HG02588 (cell line): ENCODE measurements at regions not wholly inside any gene's neighbourhood (a gene's known extent, or its start where the extent isn't known, plus 50 kb on each side); places are given as distances from the start of the nearest gene placed in this dataset.

Experiments
- ATAC-seq: cut with Tn5 transposase; IDR thresholded peaks from one replicate; pipeline ENCODE4 v1.9.1; 2021; ENCODE audit warnings: mild to moderate bottlenecking, moderate library complexity; ENCODE audit not compliant: unreplicated experiment

DNA sequence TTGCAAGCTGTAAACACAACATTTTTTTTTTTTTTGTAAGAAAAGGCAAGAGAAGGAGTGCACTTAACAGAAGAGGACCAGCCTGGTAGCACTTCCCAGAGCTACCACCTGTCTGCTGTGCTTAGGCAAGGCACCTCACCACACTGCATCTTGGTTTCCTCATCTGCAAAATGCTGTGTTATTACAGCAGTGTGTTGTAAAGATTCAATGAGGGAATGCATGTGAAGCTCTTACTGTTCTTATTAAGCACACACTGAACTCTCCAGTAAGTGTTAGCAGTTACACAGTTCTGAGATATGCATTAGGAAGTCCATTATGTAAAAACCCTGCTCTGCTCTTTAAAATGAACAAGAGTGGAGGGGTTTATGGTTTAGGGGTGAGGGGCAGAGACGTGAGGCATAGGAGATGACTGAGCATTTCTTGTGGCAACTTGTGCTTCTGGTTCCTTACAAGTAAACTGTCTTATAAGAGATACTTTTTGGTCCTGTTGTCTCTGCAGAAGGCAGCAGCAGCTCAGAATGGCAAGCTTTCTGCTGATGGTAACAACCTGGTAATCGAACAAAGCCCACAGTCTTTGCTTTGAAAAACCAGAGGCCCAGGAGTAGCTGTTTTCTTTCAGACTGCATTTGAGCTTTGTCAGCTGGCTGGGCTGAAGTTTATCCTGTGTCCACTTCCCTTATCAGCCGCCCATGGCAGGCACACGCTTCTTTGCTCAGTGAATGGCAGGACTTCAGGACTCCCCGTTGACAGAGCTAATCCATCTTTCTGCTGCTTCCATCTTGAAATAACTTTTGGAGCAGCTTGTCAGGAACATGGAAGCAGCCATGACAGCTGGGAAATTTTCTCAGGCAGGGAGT, 98.8 kb upstream of the BMPER start:
- no peak for ATAC-seq

DNA sequence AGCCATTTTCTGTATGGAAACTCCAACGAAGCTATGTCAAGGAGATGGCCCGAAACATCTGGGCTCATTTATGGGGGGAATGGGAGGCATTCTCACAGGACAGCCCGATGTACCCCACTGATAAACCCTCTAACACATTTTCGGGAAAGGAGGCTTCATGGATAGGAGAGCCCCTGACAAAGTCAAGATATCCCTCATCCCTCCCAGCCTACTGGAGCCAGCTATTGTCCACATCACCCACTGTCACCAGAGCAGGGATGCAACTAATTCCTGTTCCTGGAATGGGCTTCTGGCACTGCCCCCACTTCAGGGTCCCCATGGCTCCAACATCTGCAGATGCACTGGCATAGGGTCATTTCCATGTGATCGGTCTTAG, 98.2 kb upstream of the BMPER start:
- ATAC-seq = no peak

DNA sequence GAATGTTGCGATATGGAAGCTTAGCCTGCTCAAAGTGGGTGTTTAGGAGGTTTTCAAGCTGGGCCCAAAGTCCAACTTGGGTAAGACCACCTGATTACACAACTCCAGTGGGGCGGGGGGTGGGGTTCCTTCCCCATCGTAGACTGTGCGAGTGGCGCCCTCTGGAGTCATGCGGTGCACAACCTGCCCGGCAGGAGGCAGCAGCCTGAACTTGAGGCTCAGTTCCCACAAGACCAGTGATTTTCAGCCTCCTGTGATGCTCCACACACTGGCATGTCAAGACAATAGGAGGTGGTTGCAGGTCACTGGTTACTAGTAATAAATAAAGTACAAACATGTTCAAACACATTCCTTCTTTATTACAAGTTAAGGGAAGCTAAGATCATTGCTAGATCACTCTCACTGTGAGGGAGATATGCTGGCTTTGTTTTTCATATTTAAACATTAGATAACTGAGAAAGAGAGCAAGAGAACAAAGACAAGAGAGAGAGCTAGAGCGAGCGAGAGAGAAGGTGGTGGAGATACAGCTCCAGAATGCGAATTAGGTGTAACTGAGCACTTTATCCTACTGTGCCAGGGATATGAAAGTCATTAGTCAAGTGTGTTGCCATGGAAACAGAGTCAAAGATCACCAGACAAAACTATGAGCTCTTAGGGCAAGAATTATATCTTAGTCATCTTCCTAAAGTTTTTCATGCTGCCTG, 97.4 kb upstream of the BMPER start:
- ATAC-seq = no peak

DNA sequence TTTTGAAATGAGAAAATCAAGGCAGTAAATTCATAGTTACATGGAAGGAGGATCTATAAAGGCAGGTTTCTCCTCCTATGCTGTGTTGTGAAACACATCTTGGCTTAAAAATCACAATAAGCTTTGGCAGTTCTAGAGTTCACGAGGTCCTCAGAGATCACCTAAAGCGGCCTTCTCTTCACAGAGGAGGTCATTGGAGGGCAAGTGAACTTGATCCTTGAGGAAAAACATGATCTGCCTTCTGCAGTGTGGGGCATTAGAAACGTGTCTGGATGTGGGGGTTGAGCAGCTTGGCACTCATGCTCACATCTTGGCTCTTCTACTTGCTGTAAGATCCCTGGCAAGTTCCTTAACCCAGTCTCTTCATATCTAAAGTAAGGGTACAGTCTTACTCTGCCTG, 96.1 kb upstream of the BMPER start:
- no peak for ATAC-seq

DNA sequence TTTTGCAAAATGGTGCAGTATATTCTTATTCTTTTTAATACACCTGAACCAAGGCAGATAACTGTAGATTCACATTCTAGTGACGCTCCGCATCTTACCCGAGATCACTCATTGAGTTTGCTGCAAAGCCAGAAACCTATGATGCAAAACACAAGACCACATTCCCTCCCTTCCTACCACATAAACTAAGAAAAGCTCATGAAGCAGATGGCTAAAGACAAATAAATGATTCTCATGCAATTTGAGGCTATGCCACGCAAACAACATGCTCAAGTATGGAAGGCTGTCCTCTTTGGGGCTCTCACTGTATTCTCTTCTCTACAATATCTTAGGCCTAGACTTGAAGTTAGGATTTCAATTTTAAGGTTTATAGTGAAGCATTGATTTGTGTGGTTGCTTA, 95.0 kb upstream of the BMPER start:
- ATAC-seq = no peak

DNA sequence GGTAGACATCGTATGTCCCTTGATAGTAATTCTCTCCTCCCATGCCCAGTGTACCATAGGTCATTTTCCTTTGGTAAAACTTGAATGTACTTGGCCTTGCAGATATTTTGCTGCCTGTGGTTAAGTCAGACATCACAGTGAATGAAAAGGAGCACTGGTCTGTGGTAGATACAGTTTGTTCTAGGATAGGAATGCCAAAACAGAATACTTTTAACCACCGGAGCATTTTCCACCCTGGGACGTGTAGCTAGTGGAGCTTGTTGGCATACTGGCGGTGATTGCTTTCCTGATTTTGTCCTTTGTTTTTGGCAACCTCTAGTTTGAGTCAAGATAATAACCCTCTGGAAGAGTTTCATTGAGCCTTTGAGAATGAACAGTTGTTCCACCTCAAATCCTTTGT, 92.0 kb upstream of the BMPER start:
- no peak for ATAC-seq

DNA sequence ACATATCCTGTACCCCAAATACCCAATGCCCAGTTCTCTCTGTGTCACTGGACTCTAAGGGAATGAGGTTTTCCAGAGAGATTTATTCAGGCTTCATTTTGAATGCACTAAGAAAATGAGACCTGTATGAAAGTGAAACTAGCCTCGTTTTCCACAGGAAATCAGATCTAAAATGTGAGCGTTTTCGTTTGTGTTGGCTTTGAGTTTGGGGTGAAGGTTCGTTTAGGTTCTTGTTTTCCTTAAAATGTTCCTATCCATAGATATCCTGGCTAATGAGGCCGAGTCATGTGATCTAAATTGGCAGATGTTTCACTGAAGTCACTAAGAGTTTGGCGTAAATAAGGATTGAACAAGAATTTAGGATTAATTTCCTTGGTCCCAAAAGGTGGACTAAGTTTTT, 90.9 kb upstream of the BMPER start:
- no peak for ATAC-seq

DNA sequence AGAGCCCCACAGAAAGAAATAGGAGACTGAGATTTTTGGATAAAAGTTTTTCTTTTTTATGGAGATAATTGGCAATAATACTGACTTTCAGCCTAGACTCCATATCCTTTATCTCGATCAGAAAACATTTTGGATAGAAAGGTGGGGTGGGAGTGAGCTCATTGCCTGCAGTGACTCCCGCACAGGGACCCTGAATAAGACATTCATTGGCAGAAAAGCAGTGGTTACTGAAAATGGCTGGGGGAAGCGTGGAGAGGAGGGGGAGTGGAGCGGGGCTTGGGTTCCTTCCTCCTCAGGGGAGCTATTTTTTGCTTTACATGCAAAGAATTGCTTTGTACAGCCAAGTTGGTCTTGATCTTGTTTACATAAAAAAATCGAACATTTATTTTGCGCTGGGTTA, 90.4 kb upstream of the BMPER start:
- no peak for ATAC-seq

DNA sequence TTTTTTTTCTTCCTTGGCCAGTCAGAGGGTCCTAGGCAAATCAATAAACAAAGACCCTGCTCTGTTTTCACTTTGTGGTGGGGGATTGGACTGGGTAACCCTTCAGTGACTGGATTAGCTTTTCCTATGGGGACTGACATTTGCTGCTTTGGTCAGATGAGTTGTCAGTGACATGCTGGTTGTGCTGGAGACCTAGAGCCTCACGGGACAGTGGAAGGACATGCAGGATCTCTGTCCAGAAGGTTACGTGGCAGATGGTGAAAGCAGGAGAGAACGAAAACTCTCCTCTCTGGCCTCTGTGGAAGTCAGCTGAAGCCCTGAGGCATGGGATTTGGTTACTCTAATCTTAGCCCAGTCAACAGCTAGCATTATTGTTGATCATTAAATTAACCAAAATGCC, 90.0 kb upstream of the BMPER start:
- no peak for ATAC-seq

DNA sequence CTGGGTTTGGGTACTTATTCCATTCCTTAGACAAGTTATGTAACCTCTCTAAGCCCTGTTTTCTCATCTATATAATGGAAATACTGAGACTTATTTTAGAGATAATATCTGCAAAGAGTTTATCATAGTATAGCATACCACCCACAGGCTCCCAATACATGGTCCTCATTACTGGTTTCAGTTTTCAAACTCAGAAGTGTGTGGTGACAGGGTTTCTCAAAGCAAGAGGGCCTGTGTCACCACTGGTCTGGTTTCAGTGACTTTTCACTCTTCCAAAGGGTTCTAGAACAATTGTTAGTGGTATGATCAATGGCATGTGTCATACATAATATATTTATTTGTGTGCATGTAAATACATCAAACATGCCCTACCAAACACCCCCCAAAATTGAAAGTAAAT, 89.2 kb upstream of the BMPER start:
- ATAC-seq = no peak

DNA sequence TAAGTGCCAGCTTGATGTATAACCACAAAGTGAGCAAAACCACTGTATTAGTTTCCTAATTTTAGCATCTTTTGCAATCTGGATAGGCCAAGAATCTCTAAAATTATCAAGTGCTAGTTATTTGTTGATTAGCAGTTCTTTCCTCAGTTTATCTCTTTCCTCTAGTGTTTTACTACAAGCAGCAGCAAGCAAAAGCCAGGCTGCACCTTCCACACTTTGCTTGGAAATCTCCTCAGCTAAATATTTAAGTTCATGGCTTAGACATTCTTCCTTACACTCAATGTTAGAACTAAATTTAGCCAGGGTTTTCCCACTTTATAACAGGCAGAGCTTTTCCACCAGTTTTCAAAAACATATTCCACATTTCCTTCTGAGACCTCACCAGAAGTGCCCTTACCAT, 85.7 kb upstream of the BMPER start:
- ATAC-seq = no peak

DNA sequence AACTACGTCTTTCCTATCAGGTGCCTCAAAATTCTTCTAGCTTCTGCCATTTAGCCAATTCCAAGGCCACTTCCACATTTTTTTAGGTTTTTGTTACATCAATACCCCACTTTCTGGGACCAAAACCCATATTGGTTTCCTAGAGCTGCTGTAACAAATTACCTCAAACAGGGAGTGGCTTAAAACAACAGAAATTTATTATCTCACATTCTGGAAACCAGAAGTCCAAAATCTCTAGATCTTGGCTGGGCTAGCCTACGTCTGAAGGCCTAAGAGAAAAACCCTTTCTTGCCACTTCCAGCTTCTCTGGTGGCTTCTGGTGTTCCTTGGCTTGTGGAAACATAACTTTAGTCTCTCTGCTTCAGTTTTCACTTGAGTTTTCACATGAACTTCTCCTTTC, 85.1 kb upstream of the BMPER start:
- ATAC-seq = no peak

DNA sequence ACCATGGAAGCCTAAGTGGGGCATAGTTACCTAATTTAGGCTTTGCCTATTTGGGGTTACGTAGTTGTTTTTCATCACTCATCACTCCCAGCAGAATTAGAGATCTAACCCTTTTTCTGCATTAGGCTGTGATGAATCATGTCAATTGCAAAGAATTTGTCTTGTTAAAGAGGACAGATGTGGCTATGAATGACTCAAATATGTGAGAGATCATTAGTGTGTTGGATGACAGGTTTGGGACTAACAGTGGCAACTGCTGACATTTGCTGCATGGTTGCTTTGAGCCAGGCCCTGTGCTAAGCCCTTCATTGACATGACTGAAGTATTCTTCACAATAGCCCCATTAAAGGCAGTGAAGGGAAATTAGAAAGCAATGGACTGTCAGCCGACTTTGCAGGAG, 83.4 kb upstream of the BMPER start:
- ATAC-seq = no peak

DNA sequence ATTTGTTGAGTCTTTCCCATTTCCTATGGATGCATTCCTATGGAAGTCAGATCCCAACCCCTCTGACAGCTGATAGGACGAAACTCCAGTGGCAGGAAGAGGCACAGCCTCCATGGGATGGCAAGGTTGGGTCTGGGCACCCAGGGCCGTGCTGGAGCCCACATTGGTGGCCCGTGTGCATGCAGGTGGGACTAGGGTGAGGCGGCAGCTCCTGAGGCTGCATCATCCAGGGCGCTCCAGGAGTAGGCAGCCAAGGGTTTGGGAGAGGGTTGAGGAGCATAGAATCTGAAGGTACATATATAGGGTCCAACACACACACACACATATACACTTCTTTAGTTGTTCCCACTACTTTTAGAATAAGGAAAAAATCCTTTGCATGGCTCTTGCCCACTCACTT, 81.4 kb upstream of the BMPER start:
- ATAC-seq = no peak

DNA sequence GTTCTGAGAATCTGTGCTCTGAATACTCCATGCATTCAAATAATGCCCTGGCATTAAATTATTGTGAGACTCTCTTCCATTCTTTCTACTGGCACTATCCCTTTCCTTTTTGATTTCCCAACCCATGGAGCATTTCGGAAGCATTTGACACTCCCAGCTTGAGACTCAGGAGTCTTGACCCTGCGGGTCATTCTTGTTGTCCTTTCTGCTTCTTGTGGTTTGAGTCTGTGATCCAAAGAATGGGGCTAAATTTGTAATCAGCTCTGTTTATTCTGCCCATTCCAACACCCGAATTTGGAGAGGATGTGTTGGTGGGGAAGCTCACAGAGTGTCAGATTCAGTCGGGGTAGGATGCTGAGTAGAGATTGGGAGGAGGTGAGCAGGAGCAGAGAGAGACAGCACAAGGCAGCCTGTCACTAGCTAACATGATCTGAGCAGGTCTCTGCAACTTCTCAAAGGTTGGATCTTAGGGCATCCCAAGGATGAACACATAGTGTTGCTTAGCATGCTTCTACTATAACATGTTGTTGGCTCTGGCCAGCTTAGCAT, 80.4 kb upstream of the BMPER start:
- no peak for ATAC-seq

DNA sequence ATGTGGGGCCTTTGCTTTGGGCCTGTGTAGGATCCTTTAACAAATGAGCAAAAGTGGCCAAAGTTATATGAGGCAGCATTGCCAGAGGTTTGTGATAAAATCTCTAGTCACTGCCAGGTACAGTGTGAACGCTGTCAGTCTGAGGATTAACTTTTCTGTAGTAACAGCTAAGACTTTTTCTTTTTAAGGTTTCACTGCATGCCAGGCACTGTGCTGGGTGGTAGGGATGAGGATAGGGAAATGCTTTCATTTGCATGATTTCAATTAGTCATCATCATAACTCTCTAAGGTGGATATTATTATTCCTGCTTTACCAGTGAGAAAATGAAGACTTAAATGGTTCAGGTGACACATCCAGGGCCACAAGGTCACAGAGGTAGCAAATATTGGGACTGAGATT, 79.7 kb upstream of the BMPER start:
- no peak for ATAC-seq

DNA sequence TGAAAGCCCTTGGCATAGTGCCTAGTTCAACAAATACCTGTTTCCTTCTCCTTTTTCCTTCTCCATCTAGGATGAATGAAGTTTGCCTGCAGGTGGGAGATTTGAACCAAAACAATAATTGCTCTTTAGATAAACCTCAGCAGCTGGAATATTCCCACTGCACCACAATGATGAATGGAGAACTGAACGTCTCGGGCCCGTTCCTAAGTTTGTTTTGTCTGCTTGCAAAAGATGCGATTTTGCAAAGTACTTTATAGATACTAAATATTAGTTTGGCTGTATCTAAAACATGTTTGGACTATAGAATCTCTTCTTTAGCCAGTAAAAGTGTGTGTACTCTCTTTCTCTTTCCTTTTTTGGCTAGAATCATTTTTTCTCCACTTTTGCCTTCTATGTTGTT, 75.8 kb upstream of the BMPER start:
- ATAC-seq = no peak

DNA sequence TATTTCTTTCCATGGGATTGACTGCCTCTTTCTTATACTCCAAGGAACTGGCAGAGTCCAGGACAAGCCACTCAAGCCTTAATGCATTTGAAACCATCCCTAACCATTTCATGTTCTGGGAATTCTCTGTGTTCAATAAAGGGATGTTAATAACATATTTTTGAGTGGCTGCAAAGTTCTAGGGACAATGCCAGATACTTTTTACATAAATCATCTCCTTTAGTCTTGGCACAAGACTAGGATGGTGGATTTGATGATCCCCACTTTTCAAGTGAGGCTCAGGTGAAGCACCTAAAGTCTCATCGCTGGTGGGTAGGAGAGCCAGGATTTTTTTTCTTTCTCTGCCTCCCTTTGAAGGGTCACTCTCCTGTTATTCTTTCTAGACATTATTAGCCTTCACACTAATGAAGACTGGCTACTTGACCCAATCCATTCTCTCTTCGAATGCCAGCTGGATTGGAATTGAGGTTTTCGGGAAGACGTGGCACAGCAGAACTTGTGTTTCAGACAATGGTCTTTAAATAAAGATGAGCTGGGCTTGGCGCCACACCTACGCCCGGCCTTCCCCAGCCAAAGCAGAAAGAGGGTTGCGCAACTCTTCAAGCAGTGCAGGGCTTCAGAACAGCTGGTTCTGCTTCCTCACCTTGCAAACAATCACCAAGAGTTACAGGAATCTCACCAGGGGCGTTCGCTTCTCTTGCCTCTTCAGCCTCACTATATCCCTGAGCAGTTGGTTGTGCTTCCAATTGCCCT, 73.8 kb upstream of the BMPER start:
- ATAC-seq = no peak

DNA sequence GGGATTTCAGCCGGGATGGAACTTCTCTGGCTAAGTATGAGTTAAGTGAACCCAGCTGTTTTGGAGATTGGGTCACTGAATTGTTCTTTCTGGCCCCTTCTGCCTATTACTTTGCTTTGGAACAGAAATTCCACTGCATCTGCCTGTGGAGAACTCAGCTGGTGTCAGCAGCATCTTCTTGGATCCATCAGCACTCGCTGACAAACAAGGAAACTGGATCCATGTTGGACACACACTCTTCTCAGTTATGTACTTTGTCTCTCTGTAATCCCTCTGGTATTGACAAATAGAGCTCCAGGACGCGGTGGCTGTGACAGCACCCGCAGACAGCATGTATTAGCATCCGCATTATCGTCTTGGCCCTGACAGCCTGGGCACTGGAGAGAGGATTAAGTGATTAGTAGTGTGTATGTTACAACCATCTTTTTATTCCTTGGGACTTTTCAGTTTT, 73.0 kb upstream of the BMPER start:
- ATAC-seq = no peak

DNA sequence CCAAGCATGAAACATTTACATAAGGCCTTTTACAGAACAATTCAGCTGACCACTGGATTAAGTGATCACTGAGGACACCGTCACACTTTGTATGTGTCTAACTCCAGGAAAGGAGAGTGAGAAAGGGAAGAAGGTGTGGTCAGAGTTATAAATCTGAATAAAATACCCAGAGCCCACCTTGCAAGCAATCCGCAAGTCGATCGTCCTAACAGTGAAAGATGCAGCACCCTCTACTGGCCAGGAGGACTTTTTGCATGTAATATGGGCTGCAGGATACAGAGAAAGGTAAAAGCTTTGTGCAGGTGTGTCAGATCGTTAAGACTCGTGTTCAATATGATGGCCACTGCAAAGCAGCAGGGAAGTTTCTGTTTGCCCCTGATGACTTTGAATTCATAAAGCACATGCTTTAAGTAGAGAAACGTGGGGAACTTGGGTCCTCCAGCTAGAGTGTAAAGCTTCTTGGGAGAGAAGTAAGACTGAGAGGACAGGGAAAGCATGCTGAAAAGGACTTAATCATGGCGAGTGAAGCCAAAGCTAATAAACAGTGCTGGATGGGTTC, 68.5 kb upstream of the BMPER start:
- no peak for ATAC-seq

DNA sequence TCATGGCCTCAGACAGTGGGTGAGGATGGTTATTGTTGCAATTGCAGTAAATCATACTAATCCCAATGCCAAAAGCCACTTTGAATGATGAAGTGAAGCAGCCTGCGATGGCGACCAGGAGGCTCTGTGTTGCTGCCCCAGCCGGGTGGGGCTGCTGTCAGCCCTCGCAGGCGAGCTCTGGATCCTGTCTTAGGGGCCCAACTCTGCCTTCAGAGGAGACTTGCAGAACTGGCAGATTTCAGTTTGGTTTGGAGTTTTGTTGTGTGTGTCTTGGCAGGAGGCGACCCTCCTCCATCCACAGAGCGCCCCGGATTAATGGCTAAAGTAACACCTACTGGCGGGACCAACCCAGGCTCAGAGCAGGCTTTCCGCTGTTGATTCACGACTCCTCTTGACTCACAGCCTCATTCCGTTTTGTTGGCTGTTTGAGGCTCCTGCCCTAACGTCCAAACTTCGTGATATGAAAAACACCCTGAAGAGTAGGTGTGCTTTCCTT, 67.9 kb upstream of the BMPER start:
- no peak for ATAC-seq
